ENCODE measurements at regions not wholly inside any gene's neighbourhood (a gene's known extent, or its start where the extent isn't known, plus 50 kb on each side); places are given as distances from the start of the nearest gene placed in this dataset.

- TF ChIP-seq EZH2phosphoT487 (IDR thresholded peaks at IDR 0.05; ENCODE audit: insufficient read depth, low read depth) (no peak), EZH2 (IDR thresholded peaks at IDR 0.05; ENCODE audit: insufficient read depth, poor library complexity, severe bottlenecking) (no peak)
Measured at GRCh38 chr21:25489673-25490072, 117.6 kb downstream of the MRPL39 start.

Data from GM23248 (cell line).